ENCODE measurements at regions not wholly inside any gene's neighbourhood (a gene's known extent, or its start where the extent isn't known, plus 50 kb on each side); places are given as distances from the start of the nearest gene placed in this dataset.
"Not testable (repeated sequence)": the region's sequence is repeated elsewhere in the genome, so short reads cannot be mapped to it uniquely, and the experiment has no call there.

DNA sequence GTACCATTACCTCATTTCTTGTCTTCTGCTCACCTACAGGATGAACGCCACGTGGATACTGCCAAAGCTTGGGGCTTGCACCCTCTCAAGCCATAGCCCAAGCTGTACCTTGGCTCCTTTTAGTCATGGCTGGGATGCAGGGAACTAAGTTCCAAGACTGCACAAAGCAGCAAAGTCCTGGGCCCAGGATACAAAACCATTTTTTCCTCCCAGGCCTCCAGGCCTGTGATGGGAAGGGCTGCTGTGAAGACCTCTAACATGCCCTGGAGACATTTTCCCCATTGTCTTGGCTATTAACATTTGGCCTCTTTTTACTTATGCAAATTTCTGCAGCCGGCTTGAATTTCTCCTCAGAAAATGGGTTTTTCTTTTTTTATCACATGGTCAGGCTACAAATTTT, 795.1 kb upstream of the VRK2 start:
- not testable (repeated sequence) for TF ChIP-seq POLR2AphosphoS5 (IDR thresholded peaks at IDR 0.05; ENCODE audit: low read depth, low read length); POLR2A (IDR thresholded peaks at IDR 0.05; ENCODE audit: low read depth, low read length); TAF1 (IDR thresholded peaks at IDR 0.05; ENCODE audit: borderline replicate concordance, low read depth, low read length)

Measured in GM12892 (cell line).